Mesendoderm (in vitro differentiated cells): ENCODE measurements at regions not wholly inside any gene's neighbourhood (a gene's known extent, or its start where the extent isn't known, plus 50 kb on each side); places are given as distances from the start of the nearest gene placed in this dataset.

Experiments
- DNase-seq: peaks from one replicate; pipeline ENCODE4 v3.0.0; 2013
- H2AK5ac ChIP-seq: 2 replicates; pipeline ENCODE4 v1.6.1; 2013; ENCODE audit warnings: low read length, inconsistent platforms
- H2BK120ac ChIP-seq: 2 replicates; pipeline ENCODE4 v1.6.1; 2013; ENCODE audit warnings: low read depth, mild to moderate bottlenecking, low read length, moderate library complexity, mixed read lengths
- H2BK15ac ChIP-seq: replicated peaks from 2 replicates; pipeline ENCODE4 v1.6.1; 2013; ENCODE audit warnings: low read depth, mild to moderate bottlenecking, moderate library complexity
- H2BK5ac ChIP-seq: 2 replicates; pipeline ENCODE4 v1.6.1; 2013; ENCODE audit warnings: low read length, inconsistent platforms
- H3K18ac ChIP-seq: 2 replicates; pipeline ENCODE4 v1.6.1; 2013; ENCODE audit warnings: mild to moderate bottlenecking, low read length, mixed read lengths
- H3K23ac ChIP-seq: one replicate; pipeline ENCODE4 v1.6.1; 2013; ENCODE audit warnings: low read length
- H3K27ac ChIP-seq: 2 replicates; pipeline ENCODE4 v1.5.1; 2013; ENCODE audit warnings: low read depth, mild to moderate bottlenecking, inconsistent platforms, low read length, moderate library complexity
- H3K27me3 ChIP-seq: 2 replicates; pipeline ENCODE4 v1.6.1; 2013; ENCODE audit warnings: low read length, control low read depth, mild to moderate bottlenecking, inconsistent platforms; ENCODE audit not compliant: insufficient read depth, poor library complexity
- H3K36me3 ChIP-seq: 2 replicates; pipeline ENCODE4 v1.6.1; 2013; ENCODE audit warnings: low read length, inconsistent platforms; ENCODE audit not compliant: control insufficient read depth, insufficient read depth
- H3K4ac ChIP-seq: one replicate; pipeline ENCODE4 v1.6.1; 2013; ENCODE audit warnings: low read depth, mild to moderate bottlenecking, low read length, moderate library complexity
- H3K4me1 ChIP-seq: 2 replicates; pipeline ENCODE4 v1.6.1; 2013; ENCODE audit warnings: low read depth, low read length, inconsistent platforms; ENCODE audit not compliant: control insufficient read depth
- H3K4me2 ChIP-seq: 2 replicates; pipeline ENCODE4 v1.6.1; 2013; ENCODE audit warnings: low read length
- H3K4me3 ChIP-seq: 2 replicates; pipeline ENCODE4 v1.5.1; 2013; ENCODE audit warnings: mild to moderate bottlenecking, low read length
- H3K56ac ChIP-seq: one replicate; pipeline ENCODE4 v1.6.1; 2013; ENCODE audit warnings: low read length
- H3K79me1 ChIP-seq: 2 replicates; pipeline ENCODE4 v1.6.1; 2013; ENCODE audit warnings: low read length, inconsistent platforms
- H3K79me2 ChIP-seq: 2 replicates; pipeline ENCODE4 v1.6.1; 2013; ENCODE audit warnings: mild to moderate bottlenecking, low read length; ENCODE audit not compliant: control insufficient read depth, insufficient read depth
- H3K9ac ChIP-seq: 2 replicates; pipeline ENCODE4 v1.6.1; 2013; ENCODE audit warnings: low read length, inconsistent platforms
- H4K5ac ChIP-seq: one replicate; pipeline ENCODE4 v1.6.1; 2013; ENCODE audit warnings: low read length
- H4K8ac ChIP-seq: one replicate; pipeline ENCODE4 v1.6.1; 2013; ENCODE audit warnings: low read depth, mild to moderate bottlenecking, control low read depth, low read length, moderate library complexity
- WGBS: extraction: QIAGEN DNeasy Blood & Tissue Kit; methylation state at CpG from one replicate; pipeline ENCODE4 v1.1.7; 2013; ENCODE audit warnings: low lambda C conversion rate, missing lambda C conversion rate; ENCODE audit not compliant: insufficient coverage; ENCODE audit errors: extremely low coverage; 5-methylcytosine and 5-hydroxymethylcytosine counted together

- H3K79me2 ChIP-seq, result no peaks in the 10 kb centered on the region
- H4K8ac ChIP-seq, result no peak overlapping the region
- WGBS, result no CpG with 5 or more reads among the region's 1 CpG
- no peak overlapping the region for H3K9ac ChIP-seq
- no peaks in the 10 kb centered on the region for H3K36me3 ChIP-seq
- no peaks in the 10 kb centered on the region for H3K27me3 ChIP-seq
- H3K4ac ChIP-seq, result no peak overlapping the region
- H3K4me2 ChIP-seq, result no peak overlapping the region
- no peak for DNase-seq
- no peak overlapping the region for H2AK5ac ChIP-seq
- H2BK15ac ChIP-seq, result no peak overlapping the region
- no peak overlapping the region for H3K27ac ChIP-seq
- no peak overlapping the region for H4K5ac ChIP-seq
- no peak overlapping the region for H2BK5ac ChIP-seq
- no peaks in the 10 kb centered on the region for H3K4me1 ChIP-seq
- H3K56ac ChIP-seq, result no peak overlapping the region
- H3K23ac ChIP-seq, result no peak overlapping the region
- no peak overlapping the region for H2BK120ac ChIP-seq
- no peak overlapping the region for H3K18ac ChIP-seq
- H3K79me1 ChIP-seq, result no peaks in the 10 kb centered on the region
- no peak overlapping the region for H3K4me3 ChIP-seq
Observed at GRCh38 chr5:125384071-125384470, 637.6 kb upstream of the ZNF608 start.

DNA sequence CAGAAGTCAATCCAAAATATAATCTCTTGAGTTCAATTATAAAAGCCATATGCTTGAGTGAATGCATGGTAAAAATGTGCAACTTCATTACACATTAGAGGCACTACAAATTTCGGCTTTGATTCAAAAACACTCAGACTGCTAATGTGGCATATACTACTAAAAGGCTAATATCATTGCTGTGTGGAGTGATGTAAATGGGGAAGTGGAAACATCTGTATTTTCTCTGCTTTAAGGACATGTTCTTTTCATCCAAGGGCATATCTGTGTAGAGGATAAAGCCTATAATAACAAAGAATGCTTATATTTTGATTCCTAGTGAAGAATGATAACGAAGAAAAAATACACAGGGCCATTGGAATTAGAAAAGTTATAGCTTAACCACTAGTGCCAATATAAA lies 643.9 kb upstream of the ZNF608 start:
- Histone ChIP-seq H3K4me2 (no peak overlapping the region), H4K5ac (no peak overlapping the region), H3K4me1 (no peaks in the 10 kb centered on the region), H4K8ac (no peak overlapping the region), H2BK120ac (no peak overlapping the region), H3K56ac (no peak overlapping the region), H2BK15ac (no peak overlapping the region), H3K4me3 (no peak overlapping the region), H3K9ac (no peak overlapping the region), H3K23ac (no peak overlapping the region), H3K79me1 (no peaks in the 10 kb centered on the region), H3K79me2 (no peaks in the 10 kb centered on the region), H3K18ac (no peak overlapping the region), H3K36me3 (no peaks in the 10 kb centered on the region), H3K4ac (no peak overlapping the region), H3K27me3 (no peaks in the 10 kb centered on the region), H3K27ac (no peak overlapping the region), H2AK5ac (no peak overlapping the region), H2BK5ac (no peak overlapping the region)
- WGBS, result no CpG with 5 or more reads among the region's 2 CpGs
- no peak for DNase-seq

DNA sequence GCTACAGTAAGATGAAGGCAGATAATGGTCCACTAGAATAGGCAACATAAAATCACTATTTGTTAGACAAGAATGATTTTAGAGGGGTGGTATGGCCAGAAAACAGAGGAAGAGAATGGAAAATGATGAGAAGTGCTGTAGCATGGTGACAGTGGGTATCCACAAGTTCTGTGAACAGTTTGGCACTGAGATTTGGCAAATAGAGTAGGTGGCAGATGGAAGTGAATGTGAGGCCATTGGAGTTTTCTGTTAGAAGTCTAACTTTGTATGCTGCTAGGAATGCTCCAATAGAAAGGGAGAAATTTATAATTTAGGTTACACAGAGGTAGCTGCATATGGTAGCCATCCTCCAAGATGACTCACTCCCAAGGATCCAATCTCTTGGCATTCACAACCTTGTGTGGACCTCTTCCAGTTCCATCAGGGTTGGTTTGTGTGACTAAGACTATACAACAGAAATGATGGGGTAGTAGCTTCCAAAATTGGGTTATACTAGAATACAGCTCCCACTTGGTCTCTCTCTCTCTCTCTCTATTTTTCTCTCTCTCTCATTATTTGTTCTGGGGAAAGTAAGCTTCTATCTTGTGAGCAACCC lies 646.9 kb upstream of the ZNF608 start:
- H3K4ac ChIP-seq, result no peak overlapping the region
- no peak overlapping the region for H3K9ac ChIP-seq

DNA sequence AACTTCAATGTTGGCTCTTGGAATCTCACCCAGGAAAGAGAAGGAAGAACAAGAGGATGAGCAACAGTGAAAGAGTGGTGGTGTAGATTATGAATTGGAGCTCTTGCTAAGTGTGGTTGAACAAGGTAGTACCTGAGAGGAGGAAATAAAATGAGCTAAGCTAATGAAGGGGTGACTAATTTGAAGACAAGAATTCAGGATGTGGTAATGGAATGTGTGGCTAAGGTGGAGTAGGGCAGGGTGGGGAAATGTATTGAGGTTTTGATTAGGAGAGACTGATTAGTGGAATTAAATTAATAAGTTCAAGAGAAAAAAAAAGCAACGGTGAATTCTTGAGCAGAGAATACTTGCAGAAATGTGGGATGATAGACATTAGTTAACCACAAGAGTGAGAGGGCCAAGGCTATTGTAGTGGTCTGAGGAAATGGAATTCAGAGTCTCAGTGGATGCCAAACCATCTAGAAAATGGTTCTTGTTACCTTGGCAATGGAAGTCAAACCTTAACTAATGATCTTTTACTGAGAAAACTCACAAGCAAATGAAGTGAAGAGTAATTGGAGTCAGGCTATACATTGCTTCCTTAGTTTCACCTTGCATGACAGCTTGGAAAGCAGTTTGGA lies 648.3 kb upstream of the ZNF608 start:
- Histone ChIP-seq H3K4me1 (no peaks in the 10 kb centered on the region), H3K27ac (no peak overlapping the region), H3K36me3 (no peaks in the 10 kb centered on the region), H2BK15ac (no peak overlapping the region), H3K23ac (no peak overlapping the region), H2BK120ac (no peak overlapping the region), H3K18ac (no peak overlapping the region), H3K9ac (no peak overlapping the region), H2AK5ac (no peak overlapping the region), H4K8ac (no peak overlapping the region), H3K79me1 (no peaks in the 10 kb centered on the region), H3K4me2 (no peak overlapping the region), H3K56ac (no peak overlapping the region), H3K4me3 (no peak overlapping the region), H3K4ac (no peak overlapping the region), H3K79me2 (no peaks in the 10 kb centered on the region), H4K5ac (no peak overlapping the region), H3K27me3 (no peaks in the 10 kb centered on the region), H2BK5ac (no peak overlapping the region)
- no peak for DNase-seq
- WGBS, result no CpG with 5 or more reads among the region's 1 CpG

More for the DNA sequence above, 646.9 kb upstream of the ZNF608 start:
- Histone ChIP-seq H3K79me1 (no peaks in the 10 kb centered on the region), H3K79me2 (no peaks in the 10 kb centered on the region), H2BK15ac (no peak overlapping the region), H3K23ac (no peak overlapping the region), H2BK120ac (no peak overlapping the region), H3K18ac (no peak overlapping the region), H2BK5ac (no peak overlapping the region), H3K56ac (no peak overlapping the region), H4K8ac (no peak overlapping the region), H2AK5ac (no peak overlapping the region), H3K4me1 (no peaks in the 10 kb centered on the region), H3K4me3 (no peak overlapping the region), H4K5ac (no peak overlapping the region), H3K27ac (no peak overlapping the region), H3K4me2 (no peak overlapping the region), H3K27me3 (no peaks in the 10 kb centered on the region), H3K36me3 (no peaks in the 10 kb centered on the region)
- no peak for DNase-seq

GRCh38 chr5:125396462-125396861 lies 650.0 kb upstream of the ZNF608 start:
- no peaks in the 10 kb centered on the region for H3K27me3 ChIP-seq
- no CpG with 5 or more reads among the region's 1 CpG for WGBS

GRCh38 chr5:125398466-125398865 lies 652.0 kb upstream of the ZNF608 start:
- H3K36me3 ChIP-seq, result no peaks in the 10 kb centered on the region
- no peaks in the 10 kb centered on the region for H3K79me1 ChIP-seq
- no peak overlapping the region for H3K23ac ChIP-seq
- H4K8ac ChIP-seq, result no peak overlapping the region
- no peak overlapping the region for H3K56ac ChIP-seq
- H3K4me2 ChIP-seq, result no peak overlapping the region
- H3K9ac ChIP-seq, result no peak overlapping the region
- H4K5ac ChIP-seq, result no peak overlapping the region
- H2BK120ac ChIP-seq, result no peak overlapping the region
- no peak overlapping the region for H2BK15ac ChIP-seq
- H3K4ac ChIP-seq, result no peak overlapping the region
- no peak overlapping the region for H2AK5ac ChIP-seq
- no peak for DNase-seq
- no peaks in the 10 kb centered on the region for H3K4me1 ChIP-seq
- no peak overlapping the region for H3K4me3 ChIP-seq
- no peak overlapping the region for H3K18ac ChIP-seq
- no peak overlapping the region for H3K27ac ChIP-seq
- H3K79me2 ChIP-seq, result no peaks in the 10 kb centered on the region
- WGBS, result no CpG with 5 or more reads among the region's 2 CpGs
- H2BK5ac ChIP-seq, result no peak overlapping the region
- no peaks in the 10 kb centered on the region for H3K27me3 ChIP-seq

More at GRCh38 chr5:125396462-125396861, 650.0 kb upstream of the ZNF608 start:
- Histone ChIP-seq H3K18ac (no peak overlapping the region), H3K79me2 (no peaks in the 10 kb centered on the region), H4K8ac (no peak overlapping the region), H3K56ac (no peak overlapping the region), H4K5ac (no peak overlapping the region), H3K27ac (no peak overlapping the region), H2AK5ac (no peak overlapping the region), H3K36me3 (no peaks in the 10 kb centered on the region), H3K4me2 (no peak overlapping the region), H3K23ac (no peak overlapping the region), H3K4me1 (no peaks in the 10 kb centered on the region), H3K4me3 (no peak overlapping the region), H2BK120ac (no peak overlapping the region), H3K4ac (no peak overlapping the region), H3K9ac (no peak overlapping the region), H3K79me1 (no peaks in the 10 kb centered on the region), H2BK5ac (no peak overlapping the region), H2BK15ac (no peak overlapping the region)
- no peak for DNase-seq
